Kidney epithelial cell (primary cell): ENCODE measurements at regions not wholly inside any gene's neighbourhood (a gene's known extent, or its start where the extent isn't known, plus 50 kb on each side); places are given as distances from the start of the nearest gene placed in this dataset.

ENCODE experiments used
- DNase-seq: peaks from one replicate; pipeline ENCODE4 v3.0.0-alpha.2; 2010; ENCODE audit warnings: low read depth
- H3K27me3 ChIP-seq: 2 replicates; pipeline ENCODE4 v1.6.0; 2011; ENCODE audit warnings: low read length; ENCODE audit not compliant: control insufficient read depth, insufficient read depth
- H3K36me3 ChIP-seq: 2 replicates; pipeline ENCODE4 v1.5.1; 2011; ENCODE audit warnings: low read length; ENCODE audit not compliant: control insufficient read depth, insufficient read depth
- H3K4me3 ChIP-seq: 2 replicates; pipeline ENCODE4 v1.5.1; 2011; ENCODE audit warnings: low read depth, mild to moderate bottlenecking, control low read depth, low read length
- CTCF ChIP-seq: IDR thresholded peaks from 2 replicates; pipeline ENCODE4 v1.5.1; 2011; ENCODE audit warnings: mild to moderate bottlenecking, moderate library complexity, low read length, control low read depth, inconsistent platforms; ENCODE audit not compliant: insufficient read depth, poor library complexity, severe bottlenecking

GRCh38 chr4:12139296-12139695 lies 710.6 kb upstream of the HS3ST1 start:
- no peak for DNase-seq
- Histone ChIP-seq H3K36me3 (no peaks in the 10 kb centered on the region), H3K27me3 (no peaks in the 10 kb centered on the region), H3K4me3 (no peak overlapping the region)
- no peak for TF ChIP-seq CTCF

- Histone ChIP-seq H3K27me3 (no peaks in the 10 kb centered on the region), H3K4me3 (no peak overlapping the region), H3K36me3 (no peaks in the 10 kb centered on the region)
- no peak for TF ChIP-seq CTCF
- no peak for DNase-seq
Measured at GRCh38 chr4:12138488-12138887, 709.8 kb upstream of the HS3ST1 start.

GRCh38 chr4:12137575-12137974 lies 708.9 kb upstream of the HS3ST1 start:
- TF ChIP-seq CTCF, result no peak
- no peaks in the 10 kb centered on the region for H3K27me3 ChIP-seq
- DNase-seq, result no peak
- H3K4me3 ChIP-seq, result no peak overlapping the region
- no peaks in the 10 kb centered on the region for H3K36me3 ChIP-seq

GRCh38 chr4:12126474-12126873 lies 697.8 kb upstream of the HS3ST1 start:
- DNase-seq, result no peak
- Histone ChIP-seq H3K4me3 (no peak overlapping the region), H3K27me3 (no peaks in the 10 kb centered on the region), H3K36me3 (no peaks in the 10 kb centered on the region)
- TF ChIP-seq CTCF, result no peak

- no peak for DNase-seq
- no peak for TF ChIP-seq CTCF
- Histone ChIP-seq H3K36me3 (no peaks in the 10 kb centered on the region), H3K27me3 (no peaks in the 10 kb centered on the region), H3K4me3 (no peak overlapping the region)
Measured at GRCh38 chr4:12124138-12124537, 695.4 kb upstream of the HS3ST1 start.

- Histone ChIP-seq H3K27me3 (no peaks in the 10 kb centered on the region), H3K4me3 (no peak overlapping the region), H3K36me3 (no peaks in the 10 kb centered on the region)
- no peak for TF ChIP-seq CTCF
- DNase-seq, result no peak
Measured at GRCh38 chr4:12123707-12124106, 695.0 kb upstream of the HS3ST1 start.
